GM23248 (cell line): ENCODE measurements at regions not wholly inside any gene's neighbourhood (a gene's known extent, or its start where the extent isn't known, plus 50 kb on each side); places are given as distances from the start of the nearest gene placed in this dataset.

Source experiments
- EZH2 ChIP-seq: fragments of 200-600 bp; sonication (generic); IDR thresholded peaks from 2 replicates; pipeline ENCODE4 v1.6.1; 2018; ENCODE audit warnings: antibody characterized with exemption, mild to moderate bottlenecking; ENCODE audit not compliant: insufficient read depth, poor library complexity, severe bottlenecking
- EZH2phosphoT487 ChIP-seq: fragments of 200-600 bp; sonication (generic); IDR thresholded peaks from 2 replicates; pipeline ENCODE4 v1.6.1; 2018; ENCODE audit warnings: antibody characterized with exemption, moderate library complexity, mild to moderate bottlenecking, low read depth; ENCODE audit not compliant: insufficient read depth

DNA sequence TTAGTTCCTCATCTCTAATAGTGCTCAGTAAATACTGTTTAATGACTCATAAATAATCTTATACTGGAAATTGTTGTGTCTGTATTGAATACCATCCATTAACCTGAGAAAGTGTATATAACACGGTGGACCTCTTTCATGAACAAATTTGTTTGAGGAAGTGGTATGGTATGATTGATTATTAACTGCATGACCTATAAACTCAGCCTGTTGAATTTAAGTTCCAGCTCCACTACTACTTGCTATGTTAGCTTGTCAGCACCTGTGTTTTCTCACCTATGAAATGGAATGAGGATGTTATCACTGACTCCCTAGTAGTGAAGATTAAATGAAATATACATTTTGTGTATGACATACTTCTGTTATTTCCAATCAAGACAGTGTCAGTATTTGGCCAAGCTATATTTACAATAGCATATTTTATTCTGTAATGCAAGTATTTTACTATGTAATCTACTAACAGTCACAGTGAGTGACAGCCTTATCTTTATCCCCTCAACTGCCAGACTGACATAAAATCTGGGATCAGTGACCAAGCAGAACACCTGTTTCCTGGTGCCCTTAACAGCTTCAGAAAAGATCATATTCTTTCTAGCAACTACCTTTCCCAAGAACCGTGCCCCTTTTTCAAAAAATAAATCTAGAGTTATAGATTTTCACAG is 77.3 kb upstream of the ITGA1 start:
- no peak for TF ChIP-seq EZH2phosphoT487
- no peak for TF ChIP-seq EZH2
